Suprapubic skin (tissue), 4 donors: ENCODE measurements at regions not wholly inside any gene's neighbourhood (a gene's known extent, or its start where the extent isn't known, plus 50 kb on each side); places are given as distances from the start of the nearest gene placed in this dataset.

Experiments used
- CTCF ChIP-seq, 2 donors: fragments of 200-600 bp in 1 of 2; fragments of 450-650 bp in 1 of 2; sonication (generic) in 1 of 2; IDR thresholded peaks; one replicate each; pipeline ENCODE4 v1.5.1; 2016 to 2019; ENCODE audit warnings: antibody characterized with exemption in 2 of 2, mild to moderate bottlenecking in 1 of 2, moderate library complexity in 1 of 2
- EP300 ChIP-seq: sonication (generic); formaldehyde crosslinking; IDR thresholded peaks from one replicate; pipeline ENCODE4 v1.6.1; 2017; ENCODE audit warnings: antibody characterized with exemption
- POLR2A ChIP-seq, 2 donors: fragments of 450-650 bp; IDR thresholded peaks; one replicate each; pipeline ENCODE4 v1.6.1; 2017; ENCODE audit warnings: antibody characterized with exemption in 2 of 2, mild to moderate bottlenecking in 2 of 2, moderate library complexity in 2 of 2
- POLR2AphosphoS5 ChIP-seq, 3 donors: sonication (generic); formaldehyde crosslinking; IDR thresholded peaks; one replicate each; pipeline ENCODE4 v1.6.1; 2017; ENCODE audit warnings: antibody characterized with exemption in 3 of 3

DNA sequence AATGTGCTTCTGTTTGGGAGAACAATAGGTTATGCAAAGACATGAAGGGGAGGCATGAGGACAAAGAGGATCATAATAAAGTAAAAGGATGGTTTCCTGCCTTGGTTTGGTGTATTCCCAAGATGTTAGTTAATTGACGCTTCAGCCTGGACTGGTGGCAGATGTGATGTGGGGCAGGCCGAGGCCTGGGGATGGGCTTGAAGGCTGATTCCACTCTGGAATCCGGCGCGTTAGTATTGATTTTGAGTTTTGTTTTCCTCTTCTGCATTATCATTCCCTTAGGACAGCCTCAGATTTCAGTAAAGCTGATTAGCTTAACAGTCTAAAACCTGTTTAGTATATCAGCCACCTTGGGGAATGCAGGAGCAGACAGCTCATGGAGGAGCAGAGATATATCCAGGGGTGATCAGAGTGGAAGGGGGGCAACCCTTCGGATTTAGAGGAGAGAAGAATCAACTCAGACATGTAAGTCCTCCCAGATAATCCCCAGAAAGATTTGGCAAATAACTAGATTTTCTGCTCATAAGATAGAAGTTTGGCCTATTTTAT, 159.8 kb upstream of the MTPN start:
- TF ChIP-seq CTCF (IDR thresholded peaks at IDR 0.05) (no peak), POLR2A (IDR thresholded peaks at IDR 0.05) (no peak), EP300 (no peak), POLR2AphosphoS5 (IDR thresholded peaks at IDR 0.05) (no peak)
